Heart left ventricle (tissue), 13 donors: ENCODE measurements at regions not wholly inside any gene's neighbourhood (a gene's known extent, or its start where the extent isn't known, plus 50 kb on each side); places are given as distances from the start of the nearest gene placed in this dataset.
"Not testable (repeated sequence)": the region's sequence is repeated elsewhere in the genome, so short reads cannot be mapped to it uniquely, and the experiment has no call there.

Experiments
- CTCF ChIP-seq, 12 donors: fragments of 200-600 bp; sonication (generic) in 4 of 12; IDR thresholded peaks; one replicate each; pipeline versions ENCODE4 v1.5.0 to v1.8.0; 2018 to 2022; ENCODE audit warnings: antibody characterized with exemption in 12 of 12, mild to moderate bottlenecking in 5 of 12
- POLR2A ChIP-seq, 2 donors: fragments of 450-650 bp; IDR thresholded peaks; one replicate each; pipeline ENCODE4 v1.6.1; 2017; ENCODE audit warnings: antibody characterized with exemption in 2 of 2, mild to moderate bottlenecking in 2 of 2, moderate library complexity in 2 of 2
- donor health status: ischemic (EF 13 %, LVEDD 7.1; RV severe dilation, severe dysfunction).
- donor health status: DM: no; HTN: yes; CAD: no.
- donor health status: DM: no; HTN: no; CAD: no.
- donor health status: ischemic (EF 25% LVEDD 6.9; RV normal size, moderate dysfunction).
- donor health status: ischemic (EF 25% LVEDD 5.7; RV mildly dilated, moderate dysfunction).
- donor health status: ischemic (EF 35%, LVEDD 5.7; RV mildly dilated, moderate dysfunction).
- donor health status: nonischemic (EF 11% LVEDD 7.7; RV severe dilation, severe dysfunction).
- donor health status: DM: yes; HTN: yes; CAD: no.
- donor health status: PGD.
- donor health status: ischemic (EF 29% LVEDD 5.4; RV normal size, mild dysfunction).
- donor health status: nonischemic (EF 23%, LVEDD 6.1; RV moderate dilation, normal function).

- not testable (repeated sequence) for TF ChIP-seq CTCF, POLR2A (IDR thresholded peaks at IDR 0.05)
Observed at GRCh38 chr9:90506402-90506801, 136.2 kb downstream of the DIRAS2 start.
